Common myeloid progenitor, CD34-positive (primary cell): ENCODE measurements at regions not wholly inside any gene's neighbourhood (a gene's known extent, or its start where the extent isn't known, plus 50 kb on each side); places are given as distances from the start of the nearest gene placed in this dataset.
"Not testable (repeated sequence)": the region's sequence is repeated elsewhere in the genome, so short reads cannot be mapped to it uniquely, and the experiment has no call there.

Experiments
- CTCF ChIA-PET: fragments of 350-600 bp; sonication (Branson Sonifier 250); formaldehyde crosslinking; loops from one replicate; lab custom pipeline; 2021; ENCODE audit warnings: antibody characterized with exemption; lab: Charles Lee
- POLR2A ChIA-PET: fragments of 350-600 bp; sonication (Branson Sonifier 250); formaldehyde crosslinking; loops from one replicate; lab custom pipeline; 2021; ENCODE audit warnings: antibody characterized with exemption; lab: Charles Lee
- DNase-seq, 3 donors: peaks; one replicate each; pipeline versions ENCODE4 v3.0.0 to v3.0.0-alpha.2; 2013
- H3K27ac ChIP-seq, 2 experiments: 1 replicate in 1 of 2; 2 replicates in 1 of 2; pipeline ENCODE4 v1.7.0; 2013; ENCODE audit warnings: inconsistent platforms in 2 of 2, low read length in 2 of 2, mild to moderate bottlenecking in 2 of 2, low read depth in 1 of 2, moderate library complexity in 1 of 2; ENCODE audit not compliant: severe bottlenecking in 2 of 2, insufficient read depth in 1 of 2, poor library complexity in 1 of 2
- H3K27me3 ChIP-seq, 5 experiments: replicated peaks in 2 of 5; 1 replicate in 3 of 5; 2 replicates in 2 of 5; pipeline versions ENCODE4 v1.6.1 to v1.7.0; 2013; ENCODE audit warnings: low read length in 4 of 5, mild to moderate bottlenecking in 2 of 5, moderate library complexity in 2 of 5, inconsistent platforms in 1 of 5; ENCODE audit not compliant: insufficient read depth in 5 of 5, control insufficient read depth in 4 of 5
- H3K36me3 ChIP-seq, 4 experiments: 1 replicate in 2 of 4; 2 replicates in 2 of 4; pipeline versions ENCODE4 v1.6.1 to v1.7.0; 2013; ENCODE audit warnings: low read length in 3 of 4, control low read depth in 1 of 4, mild to moderate bottlenecking in 1 of 4; ENCODE audit not compliant: control insufficient read depth in 4 of 4, insufficient read depth in 4 of 4
- H3K4me1 ChIP-seq, 4 experiments: 1 replicate in 3 of 4; 2 replicates in 1 of 4; pipeline versions ENCODE4 v1.6.1 to v1.7.1; 2013; ENCODE audit warnings: low read length in 3 of 4, mild to moderate bottlenecking in 3 of 4, control low read depth in 1 of 4, inconsistent platforms in 1 of 4, moderate library complexity in 1 of 4; ENCODE audit not compliant: control insufficient read depth in 4 of 4, insufficient read depth in 4 of 4; ENCODE audit errors: control extremely low read depth in 1 of 4
- H3K4me3 ChIP-seq, 7 experiments: 1 replicate in 4 of 7; 2 replicates in 3 of 7; pipeline versions ENCODE4 v1.5.1 to v1.7.0; 2013; ENCODE audit warnings: mild to moderate bottlenecking in 7 of 7, low read length in 6 of 7, moderate library complexity in 6 of 7, inconsistent platforms in 2 of 7, low read depth in 2 of 7, control low read depth in 1 of 7; ENCODE audit not compliant: insufficient read depth in 4 of 7, control insufficient read depth in 1 of 7; ENCODE audit errors: extremely low read depth in 1 of 7
- H3K9me3 ChIP-seq, 5 experiments: 1 replicate in 4 of 5; 2 replicates in 1 of 5; pipeline versions ENCODE4 v1.6.1 to v1.7.1; 2013; ENCODE audit warnings: low read length in 4 of 5, mild to moderate bottlenecking in 2 of 5, inconsistent platforms in 1 of 5, low read depth in 1 of 5, moderate library complexity in 1 of 5; ENCODE audit not compliant: control insufficient read depth in 4 of 5, insufficient read depth in 2 of 5; ENCODE audit errors: control extremely low read depth in 1 of 5
- WGBS: methylation state at CpG from one replicate; pipeline ENCODE4 v1.1.5; 2013; ENCODE audit not compliant: insufficient coverage; 5-methylcytosine and 5-hydroxymethylcytosine counted together

DNA sequence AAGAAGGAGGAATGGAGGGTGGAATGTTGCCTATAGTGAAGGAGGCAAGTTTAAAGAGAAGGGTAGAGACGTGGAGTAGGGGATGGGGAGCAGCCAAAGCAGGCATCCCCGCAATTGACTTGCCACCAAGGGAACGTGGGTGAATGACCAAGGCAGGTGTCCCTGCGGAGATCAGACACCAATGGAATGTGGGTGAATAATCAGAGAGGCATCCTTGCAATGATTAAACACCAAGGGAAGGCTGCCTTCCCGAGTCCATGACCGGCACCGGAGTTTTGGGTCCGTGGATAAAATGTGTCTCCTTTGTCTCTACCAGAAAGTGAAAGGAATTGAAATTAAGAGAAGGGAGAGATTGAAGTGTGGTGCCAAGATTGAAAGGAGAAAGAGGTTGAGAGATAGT, 61.9 kb upstream of the APP start:
- CTCF ChIA-PET, H3K27me3 ChIP-seq, H3K27ac ChIP-seq, H3K4me3 ChIP-seq, H3K4me1 ChIP-seq, H3K9me3 ChIP-seq, H3K36me3 ChIP-seq, POLR2A ChIA-PET, DNase-seq: not testable (repeated sequence)
- WGBS = 100% methylated on average over 4 of the region's 8 CpGs

DNA sequence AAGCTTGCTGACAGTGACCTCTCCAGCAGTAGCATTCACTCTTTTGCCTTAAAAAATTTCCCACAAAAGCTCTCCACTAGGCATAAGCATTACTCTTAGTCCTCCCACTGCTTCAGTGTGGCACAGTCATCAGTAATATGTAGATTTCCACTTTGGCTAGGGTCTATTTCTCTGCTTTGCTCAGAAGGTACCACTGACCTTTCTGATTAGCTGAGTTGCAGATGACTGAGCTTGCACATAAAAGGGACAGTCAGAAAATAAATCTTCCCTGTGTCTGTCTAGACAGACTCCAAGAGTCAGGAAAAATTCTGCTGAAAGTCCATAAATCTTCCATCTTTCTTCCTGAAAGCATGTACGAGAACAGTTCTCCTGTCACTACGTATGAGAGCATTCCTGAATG, 56.6 kb upstream of the APP start:
- no peak for DNase-seq
- CTCF ChIA-PET = no interaction called here

DNA sequence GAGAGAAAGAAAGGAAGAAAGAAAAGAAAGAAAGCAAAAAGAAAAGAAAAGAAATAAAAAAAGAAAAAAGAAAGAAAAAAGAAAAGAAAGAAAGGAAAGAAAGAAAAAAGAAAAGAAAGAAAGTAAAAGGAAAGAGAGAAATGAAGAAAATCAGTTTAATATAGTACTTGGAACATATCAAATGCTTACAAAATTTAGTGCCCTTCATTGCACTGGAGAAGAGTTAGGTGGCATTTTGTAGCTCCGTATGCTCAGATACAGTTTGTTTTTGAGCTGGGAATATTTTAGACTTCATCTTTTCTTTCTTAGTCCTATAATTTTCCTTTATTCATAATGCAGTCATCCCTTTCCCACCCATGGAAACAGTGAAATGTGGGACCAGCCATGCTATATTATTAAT, 56.2 kb upstream of the APP start:
- CTCF ChIA-PET = no interaction called here
- H3K27ac ChIP-seq = no peak overlapping the region
- H3K36me3 ChIP-seq = no peaks in the 10 kb centered on the region
- no peak overlapping the region for H3K4me3 ChIP-seq
- POLR2A ChIA-PET = no interaction called here
- no peaks in the 10 kb centered on the region for H3K9me3 ChIP-seq
- no peaks in the 10 kb centered on the region for H3K4me1 ChIP-seq
- DNase-seq = no peak
- H3K27me3 ChIP-seq = no peaks in the 10 kb centered on the region
- no CpG with 5 or more reads among the region's 1 CpG for WGBS

More for the DNA sequence above, 56.6 kb upstream of the APP start:
- no peaks in the 10 kb centered on the region for H3K9me3 ChIP-seq
- H3K27ac ChIP-seq = no peak overlapping the region
- H3K4me3 ChIP-seq = no peak overlapping the region
- no CpG with 5 or more reads among the region's 2 CpGs for WGBS
- no peaks in the 10 kb centered on the region for H3K4me1 ChIP-seq
- no peaks in the 10 kb centered on the region for H3K27me3 ChIP-seq
- no peaks in the 10 kb centered on the region for H3K36me3 ChIP-seq
- POLR2A ChIA-PET = no interaction called here

DNA sequence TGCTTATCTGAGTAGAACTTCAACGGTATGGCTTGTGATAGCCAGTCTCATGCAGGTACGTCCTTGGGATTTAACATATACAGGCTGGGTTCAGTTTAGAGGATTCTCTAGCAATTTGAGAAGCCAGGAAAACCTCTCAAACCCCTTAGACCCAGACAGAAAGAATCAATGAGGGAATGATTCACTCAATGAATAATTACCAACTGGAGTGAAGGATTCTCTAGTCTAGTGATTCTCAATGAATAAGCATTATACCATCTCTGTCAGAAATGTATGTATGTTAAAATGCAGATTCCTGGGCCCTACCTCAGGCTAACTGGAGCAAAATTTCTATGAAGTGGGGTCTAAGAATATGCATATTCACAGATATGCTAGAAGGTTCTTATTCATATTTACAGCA, 54.5 kb upstream of the APP start:
- Histone ChIP-seq H3K27ac (no peak overlapping the region), H3K4me3 (no peak overlapping the region), H3K4me1 (no peaks in the 10 kb centered on the region), H3K9me3 (no peaks in the 10 kb centered on the region), H3K36me3 (no peaks in the 10 kb centered on the region), H3K27me3 (no peaks in the 10 kb centered on the region)
- WGBS = 100% methylated on average over 1 of the region's 2 CpGs
- DNase-seq = no peak
- POLR2A ChIA-PET = no interaction called here
- CTCF ChIA-PET = no interaction called here

GRCh38 chr21:26224366-26224765, 53.8 kb upstream of the APP start:
- Histone ChIP-seq H3K9me3 (no peaks in the 10 kb centered on the region), H3K27ac (no peak overlapping the region), H3K36me3 (no peaks in the 10 kb centered on the region), H3K27me3 (no peaks in the 10 kb centered on the region), H3K4me1 (no peaks in the 10 kb centered on the region), H3K4me3 (no peak overlapping the region)
- WGBS = no CpG with 5 or more reads among the region's 2 CpGs
- ChIA-PET POLR2A (no interaction called here), CTCF (interaction anchor here (0.6 kb wide), 1 partner anchor 249 kb away, joined by 3 read pairs; no protein-coding TSS in a partner anchor)
- DNase-seq = no peak
